GM12874 (cell line): ENCODE measurements at regions not wholly inside any gene's neighbourhood (a gene's known extent, or its start where the extent isn't known, plus 50 kb on each side); places are given as distances from the start of the nearest gene placed in this dataset.

Experiments used
- CTCF ChIP-seq: IDR thresholded peaks from 2 replicates; pipeline ENCODE4 v1.5.1; 2011; ENCODE audit warnings: low read depth, mild to moderate bottlenecking, control low read depth, low read length, moderate library complexity; ENCODE audit not compliant: insufficient read depth

GRCh38 chr2:48120112-48120511, 194.4 kb upstream of the FOXN2 start:
- no peak for TF ChIP-seq CTCF

GRCh38 chr2:48120759-48121242, 193.7 kb upstream of the FOXN2 start:
- no peak for TF ChIP-seq CTCF

- no peak for TF ChIP-seq CTCF
Observed at GRCh38 chr2:48122166-48122565, 192.3 kb upstream of the FOXN2 start.

- no peak for TF ChIP-seq CTCF
Observed at GRCh38 chr2:48124592-48124991, 189.9 kb upstream of the FOXN2 start.

- no peak for TF ChIP-seq CTCF
Observed at GRCh38 chr2:48126162-48126561, 188.3 kb upstream of the FOXN2 start.

GRCh38 chr2:48127612-48128191, 186.8 kb upstream of the FOXN2 start:
- no peak for TF ChIP-seq CTCF

- no peak for TF ChIP-seq CTCF
Observed at GRCh38 chr2:48129293-48129950, 185.1 kb upstream of the FOXN2 start.
